KBM-7 (cell line): ENCODE measurements at regions not wholly inside any gene's neighbourhood (a gene's known extent, or its start where the extent isn't known, plus 50 kb on each side); places are given as distances from the start of the nearest gene placed in this dataset.
"Not testable (repeated sequence)": the region's sequence is repeated elsewhere in the genome, so short reads cannot be mapped to it uniquely, and the experiment has no call there.

Experiments
- DNase-seq: peaks from one replicate; pipeline ENCODE4 v3.0.0-alpha.2; 2015
- in situ Hi-C: fragments of 300-500 bp; cut with MboI; formaldehyde crosslinking; loops from 2 replicates; pipeline ENCODE4 v1.14.3; 2020; ENCODE audit warnings: low sequenced_read_pairs, low pct_unique_long_range_greater_than_20kb, mixed read lengths

- DNase-seq, result no peak
- in situ Hi-C loops, result no loop called here
Measured at GRCh38 chr18:62442391-62442790, 80.4 kb upstream of the ZCCHC2 start.

GRCh38 chr18:62445386-62445917 lies 77.4 kb upstream of the ZCCHC2 start:
- no peak for DNase-seq
- in situ Hi-C loops, result no loop called here

GRCh38 chr18:62446511-62446910 lies 76.3 kb upstream of the ZCCHC2 start:
- no peak for DNase-seq
- in situ Hi-C loops, result no loop called here

GRCh38 chr18:62447652-62448051 lies 75.2 kb upstream of the ZCCHC2 start:
- in situ Hi-C loops, result no loop called here
- no peak for DNase-seq

- DNase-seq, result no peak
- in situ Hi-C loops, result no loop called here
Measured at GRCh38 chr18:62448426-62448825, 74.4 kb upstream of the ZCCHC2 start.

GRCh38 chr18:62449490-62450104 lies 73.2 kb upstream of the ZCCHC2 start:
- no peak for DNase-seq
- in situ Hi-C loops, result no loop called here

GRCh38 chr18:62450175-62450545 lies 72.7 kb upstream of the ZCCHC2 start:
- in situ Hi-C loops, result no loop called here
- DNase-seq, result peak; percentile 11

GRCh38 chr18:62450546-62451410 lies 72.0 kb upstream of the ZCCHC2 start:
- in situ Hi-C loops, result no loop called here
- DNase-seq, result peak; percentile 75

- in situ Hi-C loops, result no loop called here
- peak; percentile 12 for DNase-seq
Measured at GRCh38 chr18:62452280-62452831, 70.5 kb upstream of the ZCCHC2 start.

GRCh38 chr18:62453864-62454263 lies 69.0 kb upstream of the ZCCHC2 start:
- in situ Hi-C loops, result no loop called here
- DNase-seq, result no peak

- no peak for DNase-seq
- in situ Hi-C loops, result no loop called here
Measured at GRCh38 chr18:62454527-62454926, 68.3 kb upstream of the ZCCHC2 start.

GRCh38 chr18:62455222-62455621 lies 67.6 kb upstream of the ZCCHC2 start:
- in situ Hi-C loops, result no loop called here
- no peak for DNase-seq

GRCh38 chr18:62457877-62458276 lies 64.9 kb upstream of the ZCCHC2 start:
- no peak for DNase-seq
- in situ Hi-C loops, result no loop called here

GRCh38 chr18:62458346-62458745 lies 64.5 kb upstream of the ZCCHC2 start:
- no peak for DNase-seq
- in situ Hi-C loops, result no loop called here

GRCh38 chr18:62458868-62459716 lies 63.7 kb upstream of the ZCCHC2 start:
- in situ Hi-C loops, result no loop called here
- no peak for DNase-seq

- peak; percentile 25 for DNase-seq
Measured at GRCh38 chr18:62460851-62461300, 61.9 kb upstream of the ZCCHC2 start.

GRCh38 chr18:62461591-62461990 lies 61.2 kb upstream of the ZCCHC2 start:
- DNase-seq, result no peak
- in situ Hi-C loops, result no loop called here

More at GRCh38 chr18:62460851-62461300, 61.9 kb upstream of the ZCCHC2 start:
- in situ Hi-C loops, result no loop called here

GRCh38 chr18:62464266-62464665 lies 58.6 kb upstream of the ZCCHC2 start:
- DNase-seq, result no peak
- in situ Hi-C loops, result no loop called here

- DNase-seq, in situ Hi-C loops: not testable (repeated sequence)
Measured at GRCh38 chr18:62469131-62469530, 53.7 kb upstream of the ZCCHC2 start.
